Activated CD4-positive, alpha-beta memory T cell treated with anti-CD3 and anti-CD28 coated beads for 36 hours (primary cell): ENCODE measurements at regions not wholly inside any gene's neighbourhood (a gene's known extent, or its start where the extent isn't known, plus 50 kb on each side); places are given as distances from the start of the nearest gene placed in this dataset.
A peak's percentile ranks its signal among the peaks of the same experiment; 100 is the strongest.
"Not testable (repeated sequence)": the region's sequence is repeated elsewhere in the genome, so short reads cannot be mapped to it uniquely, and the experiment has no call there.

ENCODE experiments used
- CTCF ChIA-PET: fragments of 350-600 bp; sonication (Branson Sonifier 250); formaldehyde crosslinking; loops from one replicate; lab custom pipeline; 2021; ENCODE audit warnings: antibody characterized with exemption, inconsistent platforms; lab: Charles Lee
- POLR2A ChIA-PET: fragments of 350-600 bp; sonication (Branson Sonifier 250); formaldehyde crosslinking; loops from one replicate; lab custom pipeline; 2021; ENCODE audit warnings: antibody characterized with exemption; lab: Charles Lee
- DNase-seq: peaks from one replicate; pipeline ENCODE4 v3.0.0-alpha.2; 2020
- H3K27ac Mint-ChIP-seq: one replicate; pipeline ENCODE4 v1.8.0; 2021; ENCODE audit warnings: mixed read lengths
- H3K27me3 Mint-ChIP-seq: one replicate; pipeline ENCODE4 v1.8.0; 2021; ENCODE audit warnings: mixed read lengths
- H3K36me3 Mint-ChIP-seq: one replicate; pipeline ENCODE4 v1.8.0; 2021; ENCODE audit warnings: mixed read lengths
- H3K4me1 Mint-ChIP-seq: one replicate; pipeline ENCODE4 v1.8.0; 2021; ENCODE audit warnings: low read depth, mixed read lengths
- H3K4me3 Mint-ChIP-seq: one replicate; pipeline ENCODE4 v1.8.0; 2021; ENCODE audit warnings: mild to moderate bottlenecking, mixed read lengths
- H3K9me3 Mint-ChIP-seq: one replicate; pipeline ENCODE4 v1.8.0; 2021; ENCODE audit warnings: mixed read lengths
- intact Hi-C: fragments of 100-400 bp; cut with micrococcal nuclease; formaldehyde crosslinking; loops from one replicate; pipeline ENCODE4 v1.15.1; 2023

- Mint-ChIP-seq H3K27ac (no peak overlapping the region), H3K4me1 (peaks cover 6% of the 10 kb centered on the region), H3K9me3 (peaks cover 11% of the 10 kb centered on the region), H3K27me3 (no peaks in the 10 kb centered on the region), H3K4me3 (no peak overlapping the region), H3K36me3 (peaks cover 10% of the 10 kb centered on the region)
- DNase-seq: no peak
- ChIA-PET CTCF (no interaction called here), POLR2A (no interaction called here)
- intact Hi-C loops: no loop called here
These were observed 194.6 kb upstream of the KLF3 start for GRCh38 chr4:38469410-38469809.

GRCh38 chr4:38470735-38471262, 193.2 kb upstream of the KLF3 start:
- H3K36me3 Mint-ChIP-seq: peaks cover 10% of the 10 kb centered on the region
- CTCF ChIA-PET: no interaction called here
- no peak for DNase-seq
- no peaks in the 10 kb centered on the region for H3K4me1 Mint-ChIP-seq
- POLR2A ChIA-PET: no interaction called here
- no peak overlapping the region for H3K4me3 Mint-ChIP-seq
- intact Hi-C loops: no loop called here
- peaks cover 11% of the 10 kb centered on the region for H3K9me3 Mint-ChIP-seq
- H3K27me3 Mint-ChIP-seq: no peaks in the 10 kb centered on the region
- H3K27ac Mint-ChIP-seq: no peak overlapping the region

GRCh38 chr4:38482696-38483095, 181.3 kb upstream of the KLF3 start:
- H3K4me3 Mint-ChIP-seq: no peak overlapping the region
- no peaks in the 10 kb centered on the region for H3K36me3 Mint-ChIP-seq
- no peak overlapping the region for H3K27ac Mint-ChIP-seq
- H3K27me3 Mint-ChIP-seq: no peaks in the 10 kb centered on the region
- H3K4me1 Mint-ChIP-seq: peaks cover 9% of the 10 kb centered on the region
- peaks cover 3% of the 10 kb centered on the region for H3K9me3 Mint-ChIP-seq
- DNase-seq: no peak
- ChIA-PET CTCF (interaction anchor here (0.6 to 0.7 kb wide), 2 partner anchors 21 to 190 kb away, joined by 3 read pairs; no protein-coding TSS in a partner anchor), POLR2A (no interaction called here)
- intact Hi-C loops: no loop called here

- H3K27ac Mint-ChIP-seq, H3K36me3 Mint-ChIP-seq, DNase-seq, H3K4me3 Mint-ChIP-seq, CTCF ChIA-PET, intact Hi-C loops, H3K27me3 Mint-ChIP-seq, H3K9me3 Mint-ChIP-seq: not testable (repeated sequence)
- H3K4me1 Mint-ChIP-seq: peaks cover 11% of the 10 kb centered on the region
- POLR2A ChIA-PET: interaction anchor here (0.7 kb wide), 1 partner anchor 143 kb away, joined by 4 read pairs; no protein-coding TSS in a partner anchor
These were observed 180.4 kb upstream of the KLF3 start for GRCh38 chr4:38483628-38484027.

- H3K27me3 Mint-ChIP-seq: no peaks in the 10 kb centered on the region
- H3K4me3 Mint-ChIP-seq: no peak overlapping the region
- no peak for DNase-seq
- CTCF ChIA-PET: interaction anchor here (0.6 to 1.4 kb wide), 3 partner anchors 13 to 170 kb away, joined by 3 to 4 read pairs (median 3); no protein-coding TSS in a partner anchor
- no peaks in the 10 kb centered on the region for H3K36me3 Mint-ChIP-seq
- H3K9me3 Mint-ChIP-seq: no peaks in the 10 kb centered on the region
- H3K4me1 Mint-ChIP-seq: peaks cover 36% of the 10 kb centered on the region
- intact Hi-C loops: no loop called here
- H3K27ac Mint-ChIP-seq: peak overlapping the region; percentile 47
- POLR2A ChIA-PET: no interaction called here
These were observed 174.8 kb upstream of the KLF3 start for GRCh38 chr4:38489011-38489861.

- ChIA-PET CTCF (interaction anchor here (0.6 to 0.9 kb wide), 3 partner anchors 36 to 186 kb away, joined by 3 to 4 read pairs (median 3); no protein-coding TSS in a partner anchor), POLR2A (interaction anchor here (0.6 kb wide), 1 partner anchor 133 kb away, joined by 7 read pairs; no protein-coding TSS in a partner anchor)
- peak overlapping the region; percentile 64 for H3K27ac Mint-ChIP-seq
- no peaks in the 10 kb centered on the region for H3K27me3 Mint-ChIP-seq
- H3K4me1 Mint-ChIP-seq: peaks cover 36% of the 10 kb centered on the region
- no peaks in the 10 kb centered on the region for H3K9me3 Mint-ChIP-seq
- no peaks in the 10 kb centered on the region for H3K36me3 Mint-ChIP-seq
- H3K4me3 Mint-ChIP-seq: peak overlapping the region; percentile 31
- peak; percentile 27 for DNase-seq
- intact Hi-C loops: no loop called here
These were observed 173.9 kb upstream of the KLF3 start for GRCh38 chr4:38489924-38490639.

GRCh38 chr4:38490753-38491446, 173.1 kb upstream of the KLF3 start:
- ChIA-PET CTCF (interaction anchor here (0.7 to 0.9 kb wide), 2 partner anchors 35 to 185 kb away, joined by 3 to 4 read pairs; no protein-coding TSS in a partner anchor), POLR2A (interaction anchor here (0.6 kb wide), 1 partner anchor 132 kb away, joined by 7 read pairs; no protein-coding TSS in a partner anchor)

GRCh38 chr4:38491854-38492478, 172.0 kb upstream of the KLF3 start:
- Mint-ChIP-seq H3K27ac (no peak overlapping the region), H3K4me3 (no peak overlapping the region), H3K9me3 (no peaks in the 10 kb centered on the region), H3K4me1 (peaks cover 36% of the 10 kb centered on the region), H3K27me3 (no peaks in the 10 kb centered on the region), H3K36me3 (no peaks in the 10 kb centered on the region)
- no peak for DNase-seq
- ChIA-PET CTCF (no interaction called here), POLR2A (no interaction called here)
- intact Hi-C loops: no loop called here

More at GRCh38 chr4:38490753-38491446, 173.1 kb upstream of the KLF3 start:
- Mint-ChIP-seq H3K4me1 (peaks cover 36% of the 10 kb centered on the region), H3K36me3 (no peaks in the 10 kb centered on the region), H3K27me3 (no peaks in the 10 kb centered on the region), H3K4me3 (no peak overlapping the region), H3K9me3 (no peaks in the 10 kb centered on the region), H3K27ac (no peak overlapping the region)
- intact Hi-C loops: no loop called here
- DNase-seq: no peak

- no peak overlapping the region for H3K27ac Mint-ChIP-seq
- no peak for DNase-seq
- no peaks in the 10 kb centered on the region for H3K27me3 Mint-ChIP-seq
- H3K36me3 Mint-ChIP-seq: no peaks in the 10 kb centered on the region
- CTCF ChIA-PET: no interaction called here
- peaks cover 36% of the 10 kb centered on the region for H3K4me1 Mint-ChIP-seq
- intact Hi-C loops: no loop called here
- no peak overlapping the region for H3K4me3 Mint-ChIP-seq
- no peaks in the 10 kb centered on the region for H3K9me3 Mint-ChIP-seq
- POLR2A ChIA-PET: no interaction called here
These were observed 170.9 kb upstream of the KLF3 start for GRCh38 chr4:38493066-38493465.

- no peak for DNase-seq
- CTCF ChIA-PET: no interaction called here
- POLR2A ChIA-PET: no interaction called here
- H3K27me3 Mint-ChIP-seq: no peaks in the 10 kb centered on the region
- no peak overlapping the region for H3K4me3 Mint-ChIP-seq
- no peaks in the 10 kb centered on the region for H3K36me3 Mint-ChIP-seq
- peaks cover 16% of the 10 kb centered on the region for H3K4me1 Mint-ChIP-seq
- intact Hi-C loops: no loop called here
- H3K27ac Mint-ChIP-seq: no peak overlapping the region
- no peaks in the 10 kb centered on the region for H3K9me3 Mint-ChIP-seq
These were observed 168.6 kb upstream of the KLF3 start for GRCh38 chr4:38495446-38495845.

GRCh38 chr4:38497121-38497520, 166.9 kb upstream of the KLF3 start:
- POLR2A ChIA-PET: no interaction called here
- H3K4me3 Mint-ChIP-seq: no peak overlapping the region
- intact Hi-C loops: no loop called here
- no peak overlapping the region for H3K27ac Mint-ChIP-seq
- H3K36me3 Mint-ChIP-seq: no peaks in the 10 kb centered on the region
- DNase-seq: no peak
- H3K9me3 Mint-ChIP-seq: no peaks in the 10 kb centered on the region
- peaks cover 2% of the 10 kb centered on the region for H3K4me1 Mint-ChIP-seq
- H3K27me3 Mint-ChIP-seq: no peaks in the 10 kb centered on the region
- CTCF ChIA-PET: interaction anchor here (1.2 kb wide), 1 partner anchor 14 kb away, joined by 4 read pairs; no protein-coding TSS in a partner anchor
